Neural cell (in vitro differentiated cells): ENCODE measurements at regions not wholly inside any gene's neighbourhood (a gene's known extent, or its start where the extent isn't known, plus 50 kb on each side); places are given as distances from the start of the nearest gene placed in this dataset.

Experiments used
- H2AFZ ChIP-seq: fragments of 200-600, 300-800 bp; sonication (generic), shearing (Covaris generic); 2 replicates; pipeline ENCODE4 v1.6.0; 2014; ENCODE audit warnings: low read depth, mild to moderate bottlenecking, antibody characterized with exemption, low read length, moderate library complexity
- H3F3A ChIP-seq: fragments of 200-600 bp; shearing (Covaris generic); 2 replicates; pipeline ENCODE4 v1.6.1; 2016; ENCODE audit warnings: mild to moderate bottlenecking, moderate library complexity, mixed read lengths, antibody characterized with exemption, low read length; ENCODE audit not compliant: insufficient read depth, poor library complexity, severe bottlenecking
- H3K27ac ChIP-seq: fragments of 200-600, 300-800 bp; sonication (generic), shearing (Covaris generic); 2 replicates; pipeline ENCODE4 v1.5.1; 2014; ENCODE audit warnings: mild to moderate bottlenecking, low read length, moderate library complexity
- H3K27me3 ChIP-seq: fragments of 300-800, 200-600 bp; sonication (generic), shearing (Covaris generic); 2 replicates; pipeline ENCODE4 v1.6.0; 2014; ENCODE audit warnings: mild to moderate bottlenecking, low read depth, low read length, moderate library complexity; ENCODE audit not compliant: insufficient read depth
- H3K36me3 ChIP-seq: fragments of 300-800, 200-600 bp; sonication (generic), shearing (Covaris generic); 2 replicates; pipeline ENCODE4 v1.5.1; 2014; ENCODE audit warnings: mild to moderate bottlenecking, antibody characterized with exemption, low read length, moderate library complexity; ENCODE audit not compliant: insufficient read depth
- H3K4me2 ChIP-seq: fragments of 300-800, 200-600 bp; sonication (generic), shearing (Covaris generic); 2 replicates; pipeline ENCODE4 v1.6.0; 2014; ENCODE audit warnings: mild to moderate bottlenecking, low read length
- H3K4me3 ChIP-seq: fragments of 300-800, 200-600 bp; sonication (generic), shearing (Covaris generic); 2 replicates; pipeline ENCODE4 v1.5.1; 2014; ENCODE audit warnings: mild to moderate bottlenecking, low read length, moderate library complexity
- H3K79me2 ChIP-seq: fragments of 200-600 bp; shearing (Covaris generic); replicated peaks from 2 replicates; pipeline ENCODE4 v1.6.0; 2014; ENCODE audit warnings: mild to moderate bottlenecking, low read length, moderate library complexity; ENCODE audit not compliant: insufficient read depth
- H3K9ac ChIP-seq: fragments of 300-800, 200-600 bp; sonication (generic), shearing (Covaris generic); 2 replicates; pipeline ENCODE4 v1.6.1; 2016; ENCODE audit warnings: mild to moderate bottlenecking, low read length, mixed read lengths
- H3K9me2 ChIP-seq: fragments of 200-600 bp; shearing (Covaris generic); 2 replicates; pipeline ENCODE4 v1.6.1; 2016; ENCODE audit warnings: mild to moderate bottlenecking, low read length, mixed read lengths; ENCODE audit not compliant: insufficient read depth
- H3K9me3 ChIP-seq: fragments of 200-600, 300-800 bp; sonication (generic), shearing (Covaris generic); 2 replicates; pipeline ENCODE4 v1.6.1; 2016; ENCODE audit warnings: mild to moderate bottlenecking, mixed run types, low read length, moderate library complexity, mixed read lengths
- H4K20me1 ChIP-seq: fragments of 200-600 bp; shearing (Covaris generic); 2 replicates; pipeline ENCODE4 v1.6.1; 2016; ENCODE audit warnings: mild to moderate bottlenecking, mixed run types; ENCODE audit not compliant: insufficient read depth
- CTCF ChIP-seq: fragments of 450-650 bp; IDR thresholded peaks from 2 replicates; pipeline ENCODE4 v1.5.1; 2014; ENCODE audit warnings: antibody characterized with exemption, mild to moderate bottlenecking, moderate library complexity; ENCODE audit not compliant: poor library complexity, severe bottlenecking
- EP300 ChIP-seq: fragments of 450-650 bp; conservative IDR thresholded peaks from 2 replicates; pipeline ENCODE4 v1.6.1; 2014; ENCODE audit warnings: antibody characterized with exemption, mild to moderate bottlenecking, moderate library complexity; ENCODE audit not compliant: poor library complexity, severe bottlenecking
- EZH2 ChIP-seq: fragments of 200-600, 300-800 bp; shearing (Covaris generic), sonication (generic); IDR thresholded peaks from 2 replicates; pipeline ENCODE4 v1.6.1; 2014; ENCODE audit warnings: antibody characterized with exemption, low read length, borderline replicate concordance, mild to moderate bottlenecking; ENCODE audit not compliant: insufficient read depth, poor library complexity, severe bottlenecking
- MXI1 ChIP-seq: fragments of 450-650 bp; conservative IDR thresholded peaks from 2 replicates; pipeline ENCODE4 v1.6.1; 2014; ENCODE audit warnings: antibody characterized with exemption, mild to moderate bottlenecking; ENCODE audit not compliant: poor library complexity, severe bottlenecking
- POLR2AphosphoS5 ChIP-seq: IDR thresholded peaks from 2 replicates; pipeline ENCODE4 v1.6.1; 2012
- RAD21 ChIP-seq: fragments of 450-650 bp; conservative IDR thresholded peaks from 2 replicates; pipeline ENCODE4 v1.6.1; 2014; ENCODE audit warnings: antibody characterized with exemption, mild to moderate bottlenecking, moderate library complexity
- SMC3 ChIP-seq: fragments of 450-650 bp; conservative IDR thresholded peaks from 2 replicates; pipeline ENCODE4 v1.6.1; 2014; ENCODE audit warnings: antibody characterized with exemption, mild to moderate bottlenecking, moderate library complexity; ENCODE audit not compliant: poor library complexity
- TAF1 ChIP-seq: IDR thresholded peaks from 2 replicates; pipeline ENCODE4 v1.6.1; 2012; ENCODE audit warnings: low read depth

- H3K9me2 ChIP-seq: no peaks in the 10 kb centered on the region
- no peak overlapping the region for H3K9ac ChIP-seq
- no peaks in the 10 kb centered on the region for H3K27me3 ChIP-seq
- no peaks in the 10 kb centered on the region for H4K20me1 ChIP-seq
- no peak overlapping the region for H3K4me2 ChIP-seq
- no peaks in the 10 kb centered on the region for H3K9me3 ChIP-seq
- H3K4me3 ChIP-seq: no peak overlapping the region
- TF ChIP-seq CTCF (no peak), EZH2 (no peak), TAF1 (no peak), EP300 (no peak), SMC3 (no peak), POLR2AphosphoS5 (no peak), MXI1 (no peak), RAD21 (no peak)
- H3F3A ChIP-seq: no peaks in the 10 kb centered on the region
- H3K36me3 ChIP-seq: no peaks in the 10 kb centered on the region
- no peaks in the 10 kb centered on the region for H3K79me2 ChIP-seq
- no peak overlapping the region for H3K27ac ChIP-seq
- H2AFZ ChIP-seq: no peak overlapping the region
These were observed 142.5 kb upstream of the PREP start for GRCh38 chr6:105545228-105545920.

- H3K79me2 ChIP-seq: no peaks in the 10 kb centered on the region
These were observed 137.0 kb upstream of the PREP start for GRCh38 chr6:105539911-105540310.

More at GRCh38 chr6:105539911-105540310, 137.0 kb upstream of the PREP start:
- Histone ChIP-seq H3K4me2 (no peak overlapping the region), H3K27me3 (no peaks in the 10 kb centered on the region), H3K9me3 (no peaks in the 10 kb centered on the region), H3K27ac (no peak overlapping the region), H3K9me2 (no peaks in the 10 kb centered on the region), H3K9ac (no peak overlapping the region), H2AFZ (no peak overlapping the region), H3F3A (no peaks in the 10 kb centered on the region), H3K36me3 (no peaks in the 10 kb centered on the region), H4K20me1 (no peaks in the 10 kb centered on the region), H3K4me3 (no peak overlapping the region)
- TF ChIP-seq SMC3 (no peak), CTCF (no peak), MXI1 (no peak), RAD21 (no peak), EP300 (no peak)
